Activated naive CD4-positive, alpha-beta T cell treated with anti-CD3 and anti-CD28 coated beads, Interleukin-2, amount 50 U/mL, for 16 hours (primary cell): ENCODE measurements at regions not wholly inside any gene's neighbourhood (a gene's known extent, or its start where the extent isn't known, plus 50 kb on each side); places are given as distances from the start of the nearest gene placed in this dataset.
"Not testable (repeated sequence)": the region's sequence is repeated elsewhere in the genome, so short reads cannot be mapped to it uniquely, and the experiment has no call there.

Experiments
- DNase-seq: peaks from one replicate; pipeline ENCODE4 v3.0.0-alpha.2; 2020

DNA sequence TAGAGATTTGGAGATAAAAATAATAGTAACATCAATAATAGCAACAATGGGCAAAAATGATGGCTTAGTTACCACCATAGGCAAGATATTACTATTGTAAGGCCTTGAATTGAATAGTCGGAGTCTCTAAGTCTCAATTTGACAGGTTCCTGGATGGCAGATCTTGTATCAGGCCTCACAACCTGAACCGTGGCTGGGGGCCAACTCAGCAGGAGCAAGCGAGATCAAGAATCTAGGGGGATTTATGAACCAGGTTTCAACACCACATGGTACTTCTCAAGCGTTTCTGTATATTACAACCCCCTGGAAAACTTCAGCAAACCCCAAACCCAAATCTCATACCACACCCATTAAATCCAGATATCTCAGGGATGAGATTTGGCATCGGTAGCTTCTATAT, 573.8 kb downstream of the LIG4 start:
- no peak for DNase-seq

- DNase-seq = no peak
These were observed 589.7 kb downstream of the LIG4 start for GRCh38 chr13:107625648-107626047.

DNA sequence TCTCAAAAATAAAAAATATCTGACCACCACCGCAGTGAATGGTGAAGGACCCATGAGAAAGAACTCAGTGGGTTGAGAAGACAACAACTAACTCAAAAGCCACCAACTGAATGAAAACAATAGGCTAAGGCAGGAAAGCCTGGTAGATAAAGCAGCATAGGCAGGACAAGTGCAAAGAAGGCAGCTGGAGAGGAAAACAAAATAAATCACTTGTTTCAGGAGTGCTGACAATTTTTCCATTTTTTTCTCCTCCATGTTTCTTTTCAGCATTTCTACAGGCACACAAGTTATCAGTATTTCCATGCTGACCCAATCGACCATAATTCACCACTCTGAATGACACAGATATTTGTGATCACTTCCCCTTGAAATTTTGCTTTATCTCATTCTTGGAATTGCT, 597.8 kb downstream of the LIG4 start:
- DNase-seq = no peak

DNA sequence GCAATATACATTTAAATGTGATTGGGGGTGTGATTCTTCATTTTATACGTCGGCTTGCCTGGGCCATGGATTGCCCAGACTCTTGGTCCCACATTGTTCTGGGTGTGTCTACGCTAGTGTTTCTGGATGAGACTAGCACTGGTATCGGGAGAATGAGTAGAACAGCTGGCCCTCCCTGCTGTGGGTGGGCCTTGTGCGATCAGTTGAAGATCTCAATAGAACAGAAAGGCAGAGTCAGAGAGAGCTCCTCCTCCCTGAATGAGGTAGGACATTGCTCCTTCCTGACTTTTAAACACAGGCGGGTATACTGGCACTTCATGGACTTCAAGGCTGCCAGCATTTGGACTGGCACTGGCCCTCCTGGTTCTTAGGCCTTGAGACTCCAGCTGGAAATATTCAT, 603.0 kb downstream of the LIG4 start:
- no peak for DNase-seq

GRCh38 chr13:107608736-107609135, 606.6 kb downstream of the LIG4 start:
- no peak for DNase-seq

DNA sequence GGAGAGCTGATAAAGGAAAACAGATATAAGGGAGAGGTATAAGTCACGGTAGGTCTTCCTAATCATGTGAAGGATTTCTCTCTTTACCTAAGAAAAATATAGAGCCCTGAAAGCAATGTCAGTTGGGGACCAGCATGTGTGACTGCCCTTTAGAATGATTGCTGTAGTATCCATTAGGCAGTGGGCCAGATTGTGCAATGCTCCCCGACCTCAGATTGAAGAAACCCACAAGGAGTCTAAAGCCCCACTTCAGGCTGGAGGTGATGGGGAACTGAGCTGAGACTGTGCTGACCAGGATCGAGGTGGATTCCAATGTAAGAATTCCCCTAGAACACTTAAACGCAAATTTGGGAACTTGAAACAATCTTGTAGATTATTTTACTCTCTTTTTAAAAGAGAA, 614.4 kb downstream of the LIG4 start:
- DNase-seq = no peak

- DNase-seq = not testable (repeated sequence)
These were observed 619.0 kb downstream of the LIG4 start for GRCh38 chr13:107596306-107596705.

DNA sequence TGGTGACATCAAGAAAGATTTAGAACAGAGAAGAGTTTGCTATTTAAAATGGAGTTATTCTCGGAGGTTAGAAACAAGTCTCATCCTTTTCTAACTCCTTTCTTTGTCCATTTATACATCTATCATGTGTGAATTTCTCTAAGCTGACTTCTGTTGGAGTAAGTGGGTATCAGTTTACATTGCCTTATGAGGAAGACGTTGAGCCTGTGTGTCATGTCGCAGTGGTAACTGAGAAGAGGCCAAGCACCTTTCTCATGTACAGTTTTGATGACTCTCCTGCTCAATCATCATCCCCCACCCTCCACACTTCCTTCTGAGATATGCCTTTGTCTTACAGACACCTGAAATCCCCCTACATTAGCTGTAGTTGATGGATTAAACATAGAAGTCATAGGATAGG, 624.8 kb downstream of the LIG4 start:
- no peak for DNase-seq

DNA sequence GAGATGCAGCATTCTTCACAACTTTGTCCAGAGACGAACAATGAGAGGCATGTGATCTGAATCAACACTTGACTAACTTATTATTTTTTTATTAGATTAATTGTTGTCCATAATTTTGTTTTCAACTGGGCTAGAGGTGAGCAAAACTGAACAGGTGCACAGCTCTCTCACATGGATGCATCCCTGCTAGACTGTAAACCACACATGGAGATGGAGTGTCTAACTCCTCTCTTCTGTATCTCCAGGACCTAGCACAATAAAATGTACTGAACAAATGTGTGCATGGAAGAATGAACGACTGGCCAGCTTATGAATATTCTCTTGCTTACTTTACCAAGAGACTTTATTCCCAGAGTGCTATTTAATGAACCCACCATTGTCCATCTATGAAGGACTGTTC, 627.7 kb downstream of the LIG4 start:
- DNase-seq = no peak

GRCh38 chr13:107586216-107586615, 629.1 kb downstream of the LIG4 start:
- DNase-seq = no peak

DNA sequence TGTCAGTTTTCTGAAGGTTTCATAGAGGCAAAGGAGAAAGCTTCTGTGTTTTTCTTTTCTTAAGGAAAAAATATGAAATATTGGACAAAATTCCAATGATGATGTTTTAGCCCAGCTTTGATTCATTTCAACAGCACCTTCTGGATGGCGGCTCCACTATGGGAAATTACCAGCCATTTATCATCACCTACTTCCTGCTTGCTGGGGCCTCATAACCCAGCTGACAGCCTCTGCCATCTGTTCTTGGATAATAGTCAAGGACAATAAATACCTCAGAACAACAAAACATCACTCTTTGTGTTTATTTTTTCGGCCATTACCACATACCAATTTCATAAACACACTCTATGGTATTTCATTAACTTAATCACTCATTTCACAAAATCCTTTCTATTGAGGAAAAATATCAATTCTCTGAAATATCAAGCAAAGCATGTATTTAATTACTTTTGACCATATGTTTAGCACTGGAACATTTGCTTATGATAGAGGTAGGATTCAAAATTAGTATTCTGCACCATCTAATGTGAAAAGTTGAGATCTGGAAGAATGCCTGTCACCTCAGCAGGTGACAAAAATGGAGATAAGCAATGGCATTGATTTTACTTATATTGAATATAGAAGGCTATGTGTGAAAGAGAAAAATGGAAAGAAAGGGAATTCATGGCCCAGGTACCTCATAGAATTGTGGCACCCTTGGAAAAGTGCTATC, 629.7 kb downstream of the LIG4 start:
- DNase-seq = no peak

DNA sequence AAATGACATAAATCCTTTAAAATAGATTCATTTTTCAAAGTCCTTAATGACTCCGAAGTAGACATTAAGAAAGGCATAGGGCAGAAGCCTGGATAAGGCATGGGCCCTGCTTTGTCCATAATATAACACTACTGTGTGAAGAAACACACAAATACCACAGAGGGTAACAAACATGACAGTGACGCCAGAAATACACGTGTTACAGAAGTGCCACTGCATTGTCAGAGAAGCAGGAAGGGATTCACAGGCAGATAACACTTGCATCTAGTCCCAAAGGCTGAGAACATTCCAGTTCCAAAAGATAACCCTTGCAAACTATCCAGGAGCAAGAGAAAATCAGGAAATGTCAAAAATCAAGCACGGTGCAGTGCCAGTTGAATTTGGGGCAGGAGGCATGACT, 633.2 kb downstream of the LIG4 start:
- DNase-seq = no peak

GRCh38 chr13:107580741-107581412, 634.5 kb downstream of the LIG4 start:
- DNase-seq = no peak

GRCh38 chr13:107576430-107576829, 638.9 kb downstream of the LIG4 start:
- DNase-seq = no peak

DNA sequence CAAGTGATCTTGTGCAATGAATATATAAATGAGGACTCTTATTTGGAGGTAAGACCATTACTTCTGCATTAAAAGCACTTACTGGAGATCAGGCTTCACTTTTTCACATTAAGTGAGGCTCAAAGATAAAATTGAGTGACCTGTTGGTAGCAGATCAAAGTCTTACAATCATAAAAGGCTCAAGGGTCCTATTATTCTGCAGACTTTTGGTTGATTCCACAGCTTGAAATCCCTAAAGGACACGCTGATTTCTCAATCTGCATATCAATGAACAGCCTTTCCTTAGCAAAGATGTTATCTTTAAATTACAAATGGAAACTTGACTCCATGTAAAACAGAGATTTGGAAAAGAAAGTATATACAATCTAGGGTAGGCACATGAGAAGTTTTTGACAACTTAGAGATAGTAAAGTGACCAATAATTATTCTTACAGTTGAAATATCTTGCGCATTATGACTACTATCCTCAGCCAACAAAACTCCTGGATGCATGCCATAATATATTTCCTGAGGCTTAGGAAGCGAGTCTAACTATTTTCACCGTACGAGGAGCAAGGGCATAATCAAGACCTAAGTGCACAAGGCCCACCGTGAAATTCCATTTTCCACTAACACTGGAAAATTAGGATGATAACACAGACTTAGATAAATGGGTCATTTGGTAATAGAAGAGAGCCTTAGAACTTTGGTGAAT, 640.7 kb downstream of the LIG4 start:
- DNase-seq = no peak

- no peak for DNase-seq
These were observed 642.2 kb downstream of the LIG4 start for GRCh38 chr13:107573184-107573583.

- no peak for DNase-seq
These were observed 643.2 kb downstream of the LIG4 start for GRCh38 chr13:107572156-107572555.

GRCh38 chr13:107568181-107568580, 647.2 kb downstream of the LIG4 start:
- no peak for DNase-seq

DNA sequence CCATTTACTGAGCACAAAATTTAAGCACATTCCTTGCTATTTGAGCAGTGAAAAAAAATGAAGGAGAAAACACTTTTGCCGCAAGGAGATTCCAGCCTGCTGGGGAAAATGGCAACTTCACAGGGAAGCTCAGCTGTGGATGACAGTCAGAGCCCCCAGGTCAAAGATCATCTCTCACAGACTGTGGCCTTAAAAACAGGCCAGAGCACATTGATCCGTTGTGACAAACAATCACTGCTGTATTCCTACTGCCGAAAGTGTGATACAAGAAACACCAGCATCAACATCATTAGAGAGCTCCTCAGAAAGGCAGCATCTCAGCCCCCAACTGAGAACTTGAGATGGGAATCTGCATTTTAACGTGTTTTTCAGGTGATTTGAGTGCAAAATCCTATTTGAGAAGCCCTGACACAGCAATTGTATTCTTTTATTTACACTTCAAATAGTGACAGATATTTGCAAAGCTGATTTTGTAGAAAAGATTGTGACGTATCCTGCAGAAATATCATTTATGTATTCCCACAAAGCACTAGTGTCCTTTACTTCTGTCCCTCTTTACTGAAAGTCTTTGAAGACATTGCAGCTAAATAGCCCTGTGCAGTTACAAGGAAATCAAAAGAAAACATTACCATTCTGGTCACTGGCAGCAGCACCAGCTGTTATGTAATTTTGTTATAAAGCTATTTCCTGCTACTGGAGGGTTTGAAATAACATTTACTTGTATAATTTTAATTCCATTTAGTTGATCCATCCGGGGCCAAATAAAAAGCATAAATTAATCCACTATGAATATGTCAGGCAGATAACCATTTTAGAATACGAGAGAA, 652.0 kb downstream of the LIG4 start:
- no peak for DNase-seq

DNA sequence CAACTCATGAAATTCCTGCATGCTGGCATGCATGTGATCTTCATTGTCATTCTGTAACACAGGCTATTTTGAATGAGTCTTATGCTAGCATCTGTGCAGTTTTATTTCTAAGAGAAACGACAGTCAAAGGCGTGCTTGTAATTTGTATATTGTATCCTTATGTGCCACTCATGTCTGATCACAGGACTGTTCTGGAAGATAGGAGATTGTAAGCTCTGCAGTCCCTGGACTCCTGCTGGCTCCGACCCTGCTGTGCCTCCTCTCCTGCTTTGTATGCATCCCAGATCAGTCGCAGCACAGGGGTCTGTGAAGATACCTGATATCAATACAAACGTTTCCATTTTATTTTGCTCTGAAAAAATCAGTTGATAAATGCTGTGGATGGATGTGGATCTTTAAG, 653.1 kb downstream of the LIG4 start:
- no peak for DNase-seq

DNA sequence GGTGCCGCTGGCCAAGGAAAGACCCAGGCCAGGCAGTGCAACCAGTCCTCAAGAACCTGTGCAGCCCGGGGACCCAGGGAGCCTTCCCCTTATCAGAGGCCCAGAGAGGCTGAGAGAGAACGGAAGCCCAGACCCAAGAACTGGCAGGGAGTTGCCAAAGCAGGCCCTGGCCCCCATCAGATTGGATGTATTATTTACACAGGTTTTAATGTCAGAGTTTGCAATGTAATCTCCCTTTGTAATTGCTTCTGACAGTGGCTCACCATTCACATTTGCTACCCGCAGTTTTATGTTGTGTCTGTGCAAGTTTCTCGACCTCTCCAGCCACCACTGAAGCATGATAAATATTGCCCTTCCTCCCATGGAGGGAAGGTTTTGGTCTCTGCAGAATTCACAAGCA, 660.9 kb downstream of the LIG4 start:
- no peak for DNase-seq

GRCh38 chr13:107553838-107554237, 661.5 kb downstream of the LIG4 start:
- DNase-seq = no peak

DNA sequence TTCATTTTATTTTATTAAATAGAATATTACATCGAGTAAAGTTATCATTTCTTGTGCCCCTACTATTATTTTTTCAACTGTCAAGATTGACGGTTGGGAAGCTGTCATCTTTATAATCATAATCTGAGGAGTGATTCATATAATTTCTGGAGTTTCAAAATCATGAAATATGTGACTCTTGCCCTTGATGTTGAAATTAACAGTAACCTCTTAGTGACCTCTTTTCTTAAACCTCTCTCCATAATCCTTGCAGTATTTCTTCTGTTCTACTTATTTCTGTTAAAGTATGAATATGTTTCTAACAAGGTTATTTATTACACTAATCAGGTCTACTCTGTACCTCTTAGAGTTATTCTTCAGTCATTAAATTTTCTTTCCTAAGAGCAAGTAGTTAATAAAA, 663.8 kb downstream of the LIG4 start:
- DNase-seq = no peak
